ENCODE measurements at regions not wholly inside any gene's neighbourhood (a gene's known extent, or its start where the extent isn't known, plus 50 kb on each side); places are given as distances from the start of the nearest gene placed in this dataset.

GRCh38 chr11:115674176-115674936, 170.1 kb upstream of the CADM1 start:
- DNase-seq, result no peak
- H3K27ac ChIP-seq, result no peak overlapping the region
- H3K4me1 ChIP-seq, result no peaks in the 10 kb centered on the region
- intact Hi-C loops (cut with DNase I; ENCODE audit: low total_unique reads), result no loop called here
- H3K9me3 ChIP-seq, result no peaks in the 10 kb centered on the region
- no peak overlapping the region for H3K4me3 ChIP-seq
- H3K27me3 ChIP-seq, result no peaks in the 10 kb centered on the region
- WGBS, 2 donors, result 91 to 95% methylated on average over 16 of the region's 16 CpGs
- no peaks in the 10 kb centered on the region for H3K36me3 ChIP-seq (ENCODE audit: low read depth, missing control alignments)
- no peak for TF ChIP-seq POLR2A (IDR thresholded peaks at IDR 0.05)
- TF ChIP-seq, protein P1, sequence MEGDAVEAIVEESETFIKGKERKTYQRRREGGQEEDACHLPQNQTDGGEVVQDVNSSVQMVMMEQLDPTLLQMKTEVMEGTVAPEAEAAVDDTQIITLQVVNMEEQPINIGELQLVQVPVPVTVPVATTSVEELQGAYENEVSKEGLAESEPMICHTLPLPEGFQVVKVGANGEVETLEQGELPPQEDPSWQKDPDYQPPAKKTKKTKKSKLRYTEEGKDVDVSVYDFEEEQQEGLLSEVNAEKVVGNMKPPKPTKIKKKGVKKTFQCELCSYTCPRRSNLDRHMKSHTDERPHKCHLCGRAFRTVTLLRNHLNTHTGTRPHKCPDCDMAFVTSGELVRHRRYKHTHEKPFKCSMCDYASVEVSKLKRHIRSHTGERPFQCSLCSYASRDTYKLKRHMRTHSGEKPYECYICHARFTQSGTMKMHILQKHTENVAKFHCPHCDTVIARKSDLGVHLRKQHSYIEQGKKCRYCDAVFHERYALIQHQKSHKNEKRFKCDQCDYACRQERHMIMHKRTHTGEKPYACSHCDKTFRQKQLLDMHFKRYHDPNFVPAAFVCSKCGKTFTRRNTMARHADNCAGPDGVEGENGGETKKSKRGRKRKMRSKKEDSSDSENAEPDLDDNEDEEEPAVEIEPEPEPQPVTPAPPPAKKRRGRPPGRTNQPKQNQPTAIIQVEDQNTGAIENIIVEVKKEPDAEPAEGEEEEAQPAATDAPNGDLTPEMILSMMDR (IDR thresholded peaks at IDR 0.05), result no peak

DNA sequence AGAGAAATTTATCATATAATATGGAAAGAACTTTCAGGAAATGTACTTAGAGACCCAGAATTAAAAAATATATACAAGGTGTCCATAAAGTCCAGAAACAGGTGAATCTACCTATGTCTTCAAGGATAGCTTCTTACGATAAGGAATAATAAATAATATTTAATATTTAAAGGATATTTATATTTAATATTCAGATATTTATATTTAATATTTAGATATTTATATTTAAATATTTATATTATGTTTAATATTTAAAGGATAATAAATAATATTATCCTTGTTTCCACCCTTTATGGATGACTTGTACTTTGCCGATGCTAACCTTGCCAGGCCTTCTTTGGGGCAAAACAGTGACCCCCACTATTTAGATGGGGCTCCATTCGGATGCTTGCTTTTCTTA, 169.5 kb upstream of the CADM1 start:
- intact Hi-C loops (cut with DNase I; ENCODE audit: low total_unique reads), result no loop called here
- TF ChIP-seq, protein P1 (IDR thresholded peaks at IDR 0.05), result no peak
- TF ChIP-seq POLR2A (IDR thresholded peaks at IDR 0.05), result no peak
- 97 to 98% methylated on average over 3 of the region's 3 CpGs for WGBS, 2 donors
- DNase-seq, result no peak
- H3K27me3 ChIP-seq, result no peaks in the 10 kb centered on the region
- no peaks in the 10 kb centered on the region for H3K36me3 ChIP-seq (ENCODE audit: low read depth, missing control alignments)
- H3K9me3 ChIP-seq, result no peaks in the 10 kb centered on the region
- H3K27ac ChIP-seq, result no peak overlapping the region
- H3K4me3 ChIP-seq, result no peak overlapping the region
- H3K4me1 ChIP-seq, result no peaks in the 10 kb centered on the region

DNA sequence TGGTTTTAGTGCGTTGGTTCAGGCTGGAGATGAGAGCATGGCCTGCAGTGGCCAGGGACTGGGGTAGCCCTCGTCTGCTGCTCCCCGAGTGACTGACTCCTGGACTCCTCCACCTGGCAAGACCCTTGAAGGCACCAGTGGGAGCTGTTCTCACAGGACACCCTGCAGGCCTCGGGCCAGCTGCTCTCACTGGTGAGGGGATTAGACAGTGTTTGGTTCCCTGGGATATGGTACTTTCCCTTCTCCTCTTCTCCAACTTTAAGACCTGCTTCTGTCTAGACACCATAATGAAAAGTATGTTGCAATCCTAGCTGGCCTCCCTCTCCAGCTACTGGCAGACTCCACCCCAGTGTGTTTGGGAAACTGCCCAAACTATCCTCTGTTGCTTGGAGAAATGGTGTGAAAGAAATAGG, 168.8 kb upstream of the CADM1 start:
- intact Hi-C loops (cut with DNase I; ENCODE audit: low total_unique reads), result no loop called here
- H3K4me1 ChIP-seq, result no peaks in the 10 kb centered on the region
- H3K4me3 ChIP-seq, result no peak overlapping the region
- peak; percentile 44 for DNase-seq
- WGBS, 2 donors, result 64 to 80% methylated on average over 4 of the region's 4 CpGs
- H3K36me3 ChIP-seq (ENCODE audit: low read depth, missing control alignments), result no peaks in the 10 kb centered on the region
- no peak for TF ChIP-seq POLR2A (IDR thresholded peaks at IDR 0.05)
- TF ChIP-seq, protein P1 (IDR thresholded peaks at IDR 0.05), result no peak
- no peak overlapping the region for H3K27ac ChIP-seq
- H3K9me3 ChIP-seq, result no peaks in the 10 kb centered on the region
- no peaks in the 10 kb centered on the region for H3K27me3 ChIP-seq

DNA sequence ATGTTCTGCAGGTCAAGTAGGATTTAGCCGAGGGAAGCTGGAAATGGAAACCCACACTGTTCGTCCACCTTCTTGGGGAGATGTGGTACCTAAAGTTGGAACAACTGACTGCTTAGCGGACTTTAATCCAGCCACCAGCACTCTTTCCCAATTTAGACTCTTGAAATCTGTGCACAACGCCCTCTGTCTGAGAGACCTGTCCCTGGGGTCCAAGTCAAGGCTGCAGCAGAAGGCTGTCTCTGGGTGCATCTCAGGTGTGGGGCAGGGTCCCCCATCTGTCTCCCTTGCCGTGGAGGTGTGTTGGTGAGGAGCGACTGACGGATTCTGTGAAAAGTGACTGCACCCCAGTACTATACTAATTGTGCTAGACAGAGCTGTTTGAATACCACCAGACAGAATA, 168.2 kb upstream of the CADM1 start:
- TF ChIP-seq, protein P1 (IDR thresholded peaks at IDR 0.05), result no peak
- no peak for TF ChIP-seq POLR2A (IDR thresholded peaks at IDR 0.05)
- no peaks in the 10 kb centered on the region for H3K27me3 ChIP-seq
- no peaks in the 10 kb centered on the region for H3K4me1 ChIP-seq
- no peaks in the 10 kb centered on the region for H3K36me3 ChIP-seq (ENCODE audit: low read depth, missing control alignments)
- intact Hi-C loops (cut with DNase I; ENCODE audit: low total_unique reads), result no loop called here
- no peak for DNase-seq
- no peak overlapping the region for H3K27ac ChIP-seq
- H3K9me3 ChIP-seq, result no peaks in the 10 kb centered on the region
- H3K4me3 ChIP-seq, result no peak overlapping the region
- 93% methylated on average over 7 of the region's 7 CpGs for WGBS, 2 donors
